OCI-LY7 (cell line): ENCODE measurements at regions not wholly inside any gene's neighbourhood (a gene's known extent, or its start where the extent isn't known, plus 50 kb on each side); places are given as distances from the start of the nearest gene placed in this dataset.

Experiments used
- CTCF ChIP-seq: fragments of 200-600 bp; sonication (generic); conservative IDR thresholded peaks from 2 replicates; pipeline ENCODE4 v1.5.1; 2014; ENCODE audit warnings: mild to moderate bottlenecking, antibody characterized with exemption, low read length, moderate library complexity, mixed read lengths
- EZH2phosphoT487 ChIP-seq: fragments of 200-600 bp; sonication (generic); IDR thresholded peaks from 2 replicates; pipeline ENCODE4 v1.6.1; 2018; ENCODE audit warnings: low read depth, borderline replicate concordance, mild to moderate bottlenecking, mixed run types, antibody characterized with exemption, low read length, moderate library complexity, mixed read lengths

DNA sequence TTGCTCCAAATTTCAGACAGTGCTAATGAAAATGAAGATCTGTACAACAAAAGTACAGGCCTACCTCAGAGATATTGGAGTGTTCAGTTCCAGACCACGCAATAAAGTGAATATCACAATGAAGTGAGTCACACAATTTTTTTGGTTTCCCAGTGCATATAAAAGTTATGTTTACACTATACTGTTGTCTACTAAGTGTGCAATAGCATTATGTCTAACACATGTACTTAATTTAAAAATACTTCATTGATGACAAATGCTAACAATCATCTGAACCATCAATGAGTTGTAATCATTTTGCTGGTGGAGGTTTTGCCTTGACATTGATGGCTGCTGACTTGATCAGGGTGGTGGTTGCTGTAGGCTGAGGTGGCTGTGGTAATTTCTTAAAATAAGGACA lies 60.6 kb upstream of the E2F8 start:
- TF ChIP-seq CTCF (no peak), EZH2phosphoT487 (no peak)
